Tibial nerve (tissue), 4 donors: ENCODE measurements at regions not wholly inside any gene's neighbourhood (a gene's known extent, or its start where the extent isn't known, plus 50 kb on each side); places are given as distances from the start of the nearest gene placed in this dataset.

ENCODE experiments used
- DNase-seq, 2 donors: peaks; one replicate each; pipeline ENCODE4 v3.0.0-alpha.2; 2019; ENCODE audit warnings: low spot score in 2 of 2
- H3K27ac ChIP-seq, 4 donors: fragments of 200-600 bp; sonication (generic) in 3 of 4; one replicate each; pipeline ENCODE4 v1.5.1; 2017 to 2019; ENCODE audit warnings: mild to moderate bottlenecking in 1 of 4
- H3K27me3 ChIP-seq, 2 donors: fragments of 200-600 bp; sonication (generic) in 1 of 2; one replicate each; pipeline versions ENCODE4 v1.5.1 to v1.6.0; 2017 to 2019
- H3K36me3 ChIP-seq, 3 donors: fragments of 200-600 bp; sonication (generic); one replicate each; pipeline ENCODE4 v1.5.1; 2018 to 2019
- H3K4me1 ChIP-seq, 4 donors: fragments of 200-600 bp; sonication (generic) in 3 of 4; one replicate each; pipeline ENCODE4 v1.5.1; 2017 to 2019
- H3K4me3 ChIP-seq, 4 donors: fragments of 200-600 bp; sonication (generic) in 3 of 4; one replicate each; pipeline ENCODE4 v1.5.1; 2017 to 2019; ENCODE audit warnings: mild to moderate bottlenecking in 1 of 4, moderate library complexity in 1 of 4
- H3K9me3 ChIP-seq, 4 donors: fragments of 200-600 bp; sonication (generic) in 3 of 4; one replicate each; pipeline ENCODE4 v1.5.1; 2017 to 2019
- EP300 ChIP-seq, 2 donors: sonication (generic); formaldehyde crosslinking; IDR thresholded peaks; one replicate each; pipeline ENCODE4 v1.6.1; 2017; ENCODE audit warnings: antibody characterized with exemption in 2 of 2, mild to moderate bottlenecking in 1 of 2
- POLR2A ChIP-seq, 2 donors: fragments of 450-650 bp; IDR thresholded peaks; one replicate each; pipeline ENCODE4 v1.6.1; 2017; ENCODE audit warnings: antibody characterized with exemption in 2 of 2, mild to moderate bottlenecking in 2 of 2, moderate library complexity in 2 of 2
- WGBS, 2 donors: methylation state at CpG; one replicate each; pipeline ENCODE4 v1.1.5; 2018; 5-methylcytosine and 5-hydroxymethylcytosine counted together
- TF ChIP-seq, protein P1 (sequence below), 5 experiments: fragments of 200-600 bp in 3 of 5; fragments of 450-650 bp in 2 of 5; sonication (generic) in 3 of 5; IDR thresholded peaks; one replicate each; pipeline ENCODE4 v1.5.1; 2016 to 2019; ENCODE audit warnings: antibody characterized with exemption in 5 of 5, mild to moderate bottlenecking in 3 of 5, moderate library complexity in 2 of 5

DNA sequence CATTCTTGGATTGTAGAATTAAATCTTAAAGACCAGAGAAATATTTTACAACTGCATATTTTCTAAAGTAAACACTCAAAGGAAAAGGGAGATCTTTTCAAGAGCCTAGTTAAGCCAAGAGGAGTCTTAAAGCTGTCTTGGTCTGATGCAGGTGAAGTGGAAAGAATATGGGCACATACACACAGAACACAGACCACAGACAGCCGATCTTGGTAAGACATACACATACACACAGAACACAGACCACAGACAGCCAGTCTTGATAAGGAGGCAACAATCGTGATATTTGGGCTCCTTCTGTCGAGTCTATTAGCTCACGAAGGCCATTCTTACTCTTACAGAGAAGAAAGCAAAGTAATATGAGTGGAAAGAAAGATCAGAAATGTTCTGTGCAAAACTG is 1153.9 kb upstream of the TMPRSS15 start:
- no peaks in the 10 kb centered on the region for H3K27me3 ChIP-seq
- H3K4me1 ChIP-seq, result no peaks in the 10 kb centered on the region
- no peak for DNase-seq
- WGBS, 2 donors, result 89 to 90% methylated on average over 4 of the region's 4 CpGs
- H3K27ac ChIP-seq, result no peak overlapping the region
- TF ChIP-seq, protein P1, sequence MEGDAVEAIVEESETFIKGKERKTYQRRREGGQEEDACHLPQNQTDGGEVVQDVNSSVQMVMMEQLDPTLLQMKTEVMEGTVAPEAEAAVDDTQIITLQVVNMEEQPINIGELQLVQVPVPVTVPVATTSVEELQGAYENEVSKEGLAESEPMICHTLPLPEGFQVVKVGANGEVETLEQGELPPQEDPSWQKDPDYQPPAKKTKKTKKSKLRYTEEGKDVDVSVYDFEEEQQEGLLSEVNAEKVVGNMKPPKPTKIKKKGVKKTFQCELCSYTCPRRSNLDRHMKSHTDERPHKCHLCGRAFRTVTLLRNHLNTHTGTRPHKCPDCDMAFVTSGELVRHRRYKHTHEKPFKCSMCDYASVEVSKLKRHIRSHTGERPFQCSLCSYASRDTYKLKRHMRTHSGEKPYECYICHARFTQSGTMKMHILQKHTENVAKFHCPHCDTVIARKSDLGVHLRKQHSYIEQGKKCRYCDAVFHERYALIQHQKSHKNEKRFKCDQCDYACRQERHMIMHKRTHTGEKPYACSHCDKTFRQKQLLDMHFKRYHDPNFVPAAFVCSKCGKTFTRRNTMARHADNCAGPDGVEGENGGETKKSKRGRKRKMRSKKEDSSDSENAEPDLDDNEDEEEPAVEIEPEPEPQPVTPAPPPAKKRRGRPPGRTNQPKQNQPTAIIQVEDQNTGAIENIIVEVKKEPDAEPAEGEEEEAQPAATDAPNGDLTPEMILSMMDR (IDR thresholded peaks at IDR 0.05), result no peak
- TF ChIP-seq EP300 (IDR thresholded peaks at IDR 0.05), result no peak
- TF ChIP-seq POLR2A (IDR thresholded peaks at IDR 0.05), result no peak
- H3K4me3 ChIP-seq, result no peak overlapping the region
- peaks cover 0 to 3% (median 0%) of the 10 kb centered on the region in 4 donors for H3K9me3 ChIP-seq
- no peaks in the 10 kb centered on the region for H3K36me3 ChIP-seq

DNA sequence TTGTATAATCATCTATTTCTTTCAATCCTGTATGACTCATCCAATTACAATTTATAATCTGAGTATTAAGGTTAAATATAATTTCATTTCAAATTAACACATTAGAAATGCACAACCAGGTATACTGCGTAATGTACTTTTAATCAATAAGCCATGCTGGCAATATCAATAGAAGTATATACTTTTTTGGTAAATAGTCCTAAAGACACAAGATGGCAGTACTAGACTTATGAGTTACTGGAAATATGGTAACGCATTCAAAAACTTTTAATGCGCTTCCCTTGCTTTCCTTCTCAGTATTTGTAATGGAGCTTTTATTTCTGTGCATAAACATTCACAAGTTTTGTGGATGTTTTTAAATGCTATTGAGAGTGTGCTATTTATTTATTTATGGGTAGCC is 1162.0 kb upstream of the TMPRSS15 start:
- Histone ChIP-seq H3K4me3 (no peak overlapping the region), H3K4me1 (no peaks in the 10 kb centered on the region), H3K27me3 (no peaks in the 10 kb centered on the region), H3K27ac (no peak overlapping the region), H3K9me3 (no peaks in the 10 kb centered on the region), H3K36me3 (no peaks in the 10 kb centered on the region)
- no peak for DNase-seq
- 85 to 92% methylated on average over 3 of the region's 3 CpGs for WGBS, 2 donors
- TF ChIP-seq EP300 (IDR thresholded peaks at IDR 0.05) (no peak), POLR2A (IDR thresholded peaks at IDR 0.05) (no peak)
- TF ChIP-seq, protein P1 (IDR thresholded peaks at IDR 0.05), result no peak

DNA sequence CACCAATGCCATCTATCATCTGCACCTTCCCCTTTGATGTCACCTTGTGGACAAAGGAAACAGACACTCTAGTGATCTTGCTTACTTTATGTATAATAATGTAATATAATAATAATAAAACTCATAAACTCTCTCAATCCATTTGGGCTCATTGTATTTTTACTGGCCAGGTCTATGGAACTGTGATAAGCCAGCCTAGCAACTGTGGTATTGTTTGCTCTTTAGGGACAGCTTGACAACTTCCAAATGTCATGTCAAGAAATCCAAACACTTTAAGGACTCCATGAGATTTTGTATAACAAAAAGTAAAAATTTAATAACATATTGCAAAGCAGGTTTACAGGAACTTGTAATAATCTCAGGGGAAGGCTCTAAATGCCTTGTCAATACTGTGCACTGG is 1163.4 kb upstream of the TMPRSS15 start:
- no peaks in the 10 kb centered on the region for H3K27me3 ChIP-seq
- DNase-seq, result no peak

DNA sequence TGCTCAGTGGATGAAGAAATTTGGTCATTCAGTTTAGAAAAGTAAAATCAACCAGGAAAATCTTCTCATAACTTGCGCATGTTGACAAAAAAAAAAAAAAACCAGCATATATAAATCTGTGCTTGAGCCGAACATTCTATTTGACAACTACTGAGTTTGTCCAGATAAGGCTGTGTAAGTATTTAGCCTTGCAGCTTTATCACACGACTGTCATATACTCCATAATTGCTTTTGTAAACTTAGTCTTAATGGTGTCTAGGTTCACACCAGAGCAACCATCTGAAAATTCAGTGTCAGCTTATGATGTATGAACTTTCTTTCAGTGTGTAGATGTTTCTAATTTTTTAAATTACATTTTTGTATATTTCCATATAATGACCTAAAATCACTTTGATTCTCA is 1173.8 kb upstream of the TMPRSS15 start:
- H3K27me3 ChIP-seq, result no peaks in the 10 kb centered on the region
- TF ChIP-seq, protein P1 (IDR thresholded peaks at IDR 0.05), result no peak
- TF ChIP-seq EP300 (IDR thresholded peaks at IDR 0.05) (no peak), POLR2A (IDR thresholded peaks at IDR 0.05) (no peak)
- no peaks in the 10 kb centered on the region for H3K4me1 ChIP-seq
- no peak overlapping the region for H3K27ac ChIP-seq
- no peaks in the 10 kb centered on the region for H3K36me3 ChIP-seq
- no peak for DNase-seq
- no peak overlapping the region for H3K4me3 ChIP-seq
- WGBS, 2 donors, result 85 to 90% methylated on average over 3 of the region's 3 CpGs
- H3K9me3 ChIP-seq, result no peaks in the 10 kb centered on the region

More for the DNA sequence above, 1163.4 kb upstream of the TMPRSS15 start:
- Histone ChIP-seq H3K4me3 (no peak overlapping the region), H3K4me1 (no peaks in the 10 kb centered on the region), H3K9me3 (peaks cover 0 to 3% (median 0%) of the 10 kb centered on the region in 4 donors), H3K36me3 (no peaks in the 10 kb centered on the region), H3K27ac (no peak overlapping the region)
- TF ChIP-seq EP300 (IDR thresholded peaks at IDR 0.05), result no peak
- TF ChIP-seq, protein P1 (IDR thresholded peaks at IDR 0.05), result no peak
- no peak for TF ChIP-seq POLR2A (IDR thresholded peaks at IDR 0.05)

DNA sequence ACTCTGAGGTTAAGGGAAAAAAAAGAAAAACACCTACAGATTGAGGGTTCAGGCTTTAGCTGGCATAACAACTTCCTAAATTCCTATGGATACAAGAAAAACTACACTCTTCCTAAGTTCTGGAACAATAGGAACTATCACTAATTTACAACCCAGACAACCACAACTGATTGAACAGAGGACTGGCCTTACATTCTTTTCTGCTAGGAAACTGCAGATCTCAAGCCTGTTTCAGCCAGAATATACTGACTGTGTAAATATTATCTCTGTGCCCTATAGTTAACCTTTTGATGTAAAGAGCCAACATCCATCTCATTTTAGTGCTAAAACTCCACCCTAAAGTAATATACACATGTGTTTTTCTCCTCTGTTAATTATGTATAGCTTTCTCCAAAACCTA is 1186.5 kb upstream of the TMPRSS15 start:
- TF ChIP-seq POLR2A (IDR thresholded peaks at IDR 0.05), result no peak
- TF ChIP-seq EP300 (IDR thresholded peaks at IDR 0.05), result no peak
- TF ChIP-seq, protein P1 (IDR thresholded peaks at IDR 0.05), result no peak
- Histone ChIP-seq H3K27me3 (no peaks in the 10 kb centered on the region), H3K27ac (no peak overlapping the region), H3K4me3 (no peak overlapping the region), H3K36me3 (no peaks in the 10 kb centered on the region), H3K9me3 (no peaks in the 10 kb centered on the region), H3K4me1 (no peaks in the 10 kb centered on the region)
- DNase-seq, result no peak
